ENCODE measurements at regions not wholly inside any gene's neighbourhood (a gene's known extent, or its start where the extent isn't known, plus 50 kb on each side); places are given as distances from the start of the nearest gene placed in this dataset.
"Not testable (repeated sequence)": the region's sequence is repeated elsewhere in the genome, so short reads cannot be mapped to it uniquely, and the experiment has no call there.

DNA sequence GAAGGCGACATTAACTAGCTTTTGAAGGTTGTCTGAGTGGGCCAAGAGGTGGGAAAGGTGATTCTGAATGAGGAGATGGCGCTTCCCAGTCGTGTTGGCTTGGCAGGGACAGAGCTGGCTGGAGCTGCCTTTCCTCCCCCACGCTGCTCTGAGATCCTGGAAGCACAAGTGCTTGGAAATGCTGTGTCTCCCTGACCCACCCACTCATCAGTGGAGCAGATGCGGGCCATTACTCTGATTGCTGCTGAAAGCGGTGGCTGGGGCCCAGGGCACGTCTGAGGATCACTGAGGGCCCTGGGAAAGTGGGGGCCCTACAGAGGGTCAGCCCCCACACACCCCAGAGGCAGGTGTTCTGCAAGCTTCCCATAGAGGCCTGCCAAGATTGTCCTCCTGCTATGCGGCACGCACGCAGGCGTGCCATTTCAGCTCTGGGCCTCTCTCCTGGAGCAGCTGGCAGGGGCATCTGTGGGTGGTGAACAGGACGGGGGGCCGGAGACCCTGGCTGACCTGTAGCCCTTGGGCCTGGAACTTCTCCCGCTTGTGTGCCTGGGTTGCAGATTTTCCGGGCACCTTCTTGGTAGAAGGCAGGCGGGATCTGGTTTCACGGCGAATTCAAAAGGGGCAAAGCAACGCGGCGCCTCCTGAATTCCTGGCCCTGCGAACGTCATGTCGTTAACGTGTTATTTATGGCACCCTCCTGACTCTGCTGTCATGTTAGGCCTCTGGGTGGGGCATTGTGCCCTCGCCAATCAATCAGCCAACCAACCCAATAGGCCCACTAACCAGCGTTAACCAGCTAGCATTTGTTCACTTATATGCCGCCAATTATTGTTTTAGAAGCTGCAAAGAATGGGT is 133.8 kb upstream of the TBX3 start:
- DNase-seq (ENCODE audit: low spot score): no peak

DNA sequence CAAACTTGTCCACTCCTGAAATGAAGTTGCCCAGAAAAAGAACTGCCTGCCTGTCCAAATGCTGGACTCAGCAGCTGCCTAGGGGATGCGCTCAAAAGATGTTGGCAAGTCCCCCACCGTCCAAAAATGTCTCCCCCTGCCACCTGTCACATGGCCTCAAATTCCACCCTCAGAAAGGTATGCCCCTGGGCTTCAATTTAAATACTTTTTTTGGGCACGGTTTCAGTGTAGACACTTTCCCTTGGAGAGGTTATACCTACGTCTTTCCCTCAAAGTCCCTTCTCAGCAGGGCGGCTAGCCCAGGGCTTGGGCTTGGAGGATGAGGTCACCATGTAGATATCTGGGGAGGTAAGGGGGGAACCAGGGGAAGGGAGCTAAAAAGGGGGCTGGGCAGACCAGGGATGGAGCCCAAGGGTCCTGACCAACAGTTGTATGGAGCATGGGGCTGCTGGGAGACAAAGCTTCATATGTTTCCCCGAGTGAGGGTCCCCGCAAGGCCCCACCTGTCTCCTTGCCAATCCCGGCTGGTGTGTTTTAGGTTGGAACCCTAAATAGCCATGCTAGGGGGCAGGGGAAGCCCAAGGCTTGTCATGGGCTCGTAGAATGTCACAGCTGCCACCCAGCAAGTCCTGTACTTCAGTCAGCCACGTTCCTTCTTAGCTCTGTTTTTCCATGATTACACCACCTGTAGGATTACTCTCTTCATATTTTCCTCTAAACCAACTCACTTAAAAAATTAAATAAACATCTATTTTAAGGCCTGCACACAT is 131.2 kb upstream of the TBX3 start:
- no peak for DNase-seq (ENCODE audit: low spot score)

DNA sequence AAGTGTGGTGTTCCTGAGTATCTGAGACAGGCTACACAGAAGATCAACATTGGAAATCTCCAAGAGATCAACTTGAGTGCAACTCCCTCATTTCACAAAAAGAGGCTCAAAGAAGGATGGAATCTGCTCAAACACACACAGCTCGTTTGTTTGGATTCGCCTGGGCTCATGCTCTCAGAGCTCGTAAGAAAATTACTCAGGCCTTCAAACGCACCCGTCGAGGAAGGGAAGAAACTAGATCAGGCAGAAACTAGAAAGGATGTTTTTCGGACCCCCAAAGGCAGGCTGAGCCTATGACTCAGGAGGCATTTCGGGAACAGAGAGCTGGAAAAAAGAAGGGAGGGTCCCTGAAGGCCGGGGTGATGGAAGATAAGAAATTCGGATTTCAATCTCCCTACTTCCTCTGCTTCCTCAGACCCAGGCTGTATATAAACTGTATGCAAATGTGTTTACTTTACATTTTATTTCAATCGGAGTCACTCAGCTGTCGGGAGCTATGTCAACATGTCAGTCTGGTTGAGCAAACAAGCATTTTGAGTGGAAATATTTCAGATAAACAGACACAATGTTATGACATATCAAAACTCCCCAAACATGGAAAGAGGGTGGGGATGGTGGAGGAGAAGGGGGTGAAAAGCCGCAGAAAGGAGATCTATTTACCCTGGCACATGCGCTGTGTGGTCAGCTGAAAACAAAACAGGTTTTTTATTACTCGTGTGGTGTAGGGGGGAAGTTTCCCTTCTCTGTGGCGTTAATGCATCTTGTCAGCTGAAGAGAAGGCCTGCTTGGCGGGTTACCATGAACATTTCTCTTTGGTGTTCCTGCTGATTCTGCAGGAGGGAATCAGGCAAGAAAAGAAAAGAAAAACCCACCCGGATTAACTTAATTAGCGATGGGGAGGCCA is 129.1 kb upstream of the TBX3 start:
- no peak for DNase-seq (ENCODE audit: low spot score)

DNA sequence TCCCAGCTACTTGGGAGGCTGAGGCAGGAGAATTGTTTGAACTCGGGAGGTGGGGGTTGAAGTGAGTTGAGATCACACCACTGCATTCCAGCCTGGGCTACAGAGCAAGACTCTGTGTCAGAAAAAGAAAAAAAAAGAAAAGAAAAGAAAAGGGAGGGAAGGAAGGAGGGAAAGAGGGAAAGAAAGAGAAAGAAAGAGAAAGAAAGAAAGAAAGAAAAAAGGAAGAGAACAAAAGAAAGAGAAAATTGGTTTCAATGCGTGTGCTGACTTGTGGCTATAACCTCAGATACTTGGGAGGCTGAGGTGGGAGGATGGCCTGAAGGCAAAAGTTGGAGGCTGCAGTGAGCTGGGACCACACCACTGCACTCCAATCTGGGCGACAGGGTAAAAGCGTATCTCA is 128.4 kb upstream of the TBX3 start:
- no peak for DNase-seq (ENCODE audit: low spot score)

DNA sequence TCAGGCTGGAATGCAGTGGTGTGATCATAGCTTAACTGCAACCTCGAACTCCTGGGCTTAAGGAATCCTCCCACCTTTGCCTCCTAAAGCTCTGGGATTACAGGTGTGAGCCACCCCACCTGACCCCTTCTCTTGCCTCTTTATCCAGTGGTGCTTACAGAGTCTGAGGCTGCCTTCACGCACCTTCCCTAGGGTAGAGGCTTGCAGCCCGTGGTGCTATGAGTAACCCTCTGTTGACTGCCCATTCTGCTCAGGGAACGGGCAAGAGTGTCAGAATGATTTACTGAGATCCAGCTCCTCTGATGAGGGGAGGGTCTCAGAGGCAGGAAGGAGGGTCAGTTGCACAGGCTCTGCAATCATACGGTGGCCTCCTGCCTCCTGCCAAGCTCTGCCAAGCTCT is 125.1 kb upstream of the TBX3 start:
- DNase-seq (ENCODE audit: low spot score): no peak

DNA sequence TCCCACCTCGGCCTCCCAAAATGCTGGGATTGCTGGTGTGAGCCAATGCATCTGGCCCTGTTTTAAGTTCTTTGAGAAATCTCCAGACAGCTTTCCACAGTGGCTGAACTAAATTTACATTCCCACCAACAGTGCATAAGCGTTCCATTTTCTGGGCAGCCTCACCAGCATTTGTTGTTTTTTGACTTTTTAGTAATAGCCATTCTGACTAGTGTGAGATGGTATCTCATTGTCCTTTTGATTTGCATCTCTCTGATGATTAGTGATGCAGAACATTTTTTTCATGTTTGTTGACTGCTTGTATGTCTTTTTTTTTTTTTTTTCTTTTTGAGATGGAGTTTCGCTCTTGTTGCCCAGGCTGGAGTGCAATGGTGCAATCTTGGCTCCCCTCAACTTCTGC is 117.4 kb upstream of the TBX3 start:
- DNase-seq (ENCODE audit: low spot score): not testable (repeated sequence)

DNA sequence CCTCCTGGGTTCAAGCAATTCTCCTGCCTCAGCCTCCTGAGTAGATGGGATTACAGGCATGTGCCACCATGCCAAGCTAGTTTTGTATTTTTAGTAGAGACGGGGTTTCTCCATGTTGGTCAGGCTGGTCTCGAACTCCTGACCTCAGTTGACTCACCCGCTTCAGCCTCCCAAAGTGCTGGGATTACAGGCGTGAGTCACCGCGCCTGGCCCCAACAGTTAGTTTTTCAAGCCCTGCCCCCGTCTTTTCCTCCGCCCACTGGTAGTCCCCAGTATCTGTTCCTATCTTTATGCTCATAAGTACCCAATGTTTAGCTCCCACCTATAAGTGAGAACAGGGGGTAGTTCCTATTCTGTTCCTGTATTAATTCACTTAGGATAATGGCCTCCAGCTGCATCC is 116.6 kb upstream of the TBX3 start:
- not testable (repeated sequence) for DNase-seq (ENCODE audit: low spot score)

DNA sequence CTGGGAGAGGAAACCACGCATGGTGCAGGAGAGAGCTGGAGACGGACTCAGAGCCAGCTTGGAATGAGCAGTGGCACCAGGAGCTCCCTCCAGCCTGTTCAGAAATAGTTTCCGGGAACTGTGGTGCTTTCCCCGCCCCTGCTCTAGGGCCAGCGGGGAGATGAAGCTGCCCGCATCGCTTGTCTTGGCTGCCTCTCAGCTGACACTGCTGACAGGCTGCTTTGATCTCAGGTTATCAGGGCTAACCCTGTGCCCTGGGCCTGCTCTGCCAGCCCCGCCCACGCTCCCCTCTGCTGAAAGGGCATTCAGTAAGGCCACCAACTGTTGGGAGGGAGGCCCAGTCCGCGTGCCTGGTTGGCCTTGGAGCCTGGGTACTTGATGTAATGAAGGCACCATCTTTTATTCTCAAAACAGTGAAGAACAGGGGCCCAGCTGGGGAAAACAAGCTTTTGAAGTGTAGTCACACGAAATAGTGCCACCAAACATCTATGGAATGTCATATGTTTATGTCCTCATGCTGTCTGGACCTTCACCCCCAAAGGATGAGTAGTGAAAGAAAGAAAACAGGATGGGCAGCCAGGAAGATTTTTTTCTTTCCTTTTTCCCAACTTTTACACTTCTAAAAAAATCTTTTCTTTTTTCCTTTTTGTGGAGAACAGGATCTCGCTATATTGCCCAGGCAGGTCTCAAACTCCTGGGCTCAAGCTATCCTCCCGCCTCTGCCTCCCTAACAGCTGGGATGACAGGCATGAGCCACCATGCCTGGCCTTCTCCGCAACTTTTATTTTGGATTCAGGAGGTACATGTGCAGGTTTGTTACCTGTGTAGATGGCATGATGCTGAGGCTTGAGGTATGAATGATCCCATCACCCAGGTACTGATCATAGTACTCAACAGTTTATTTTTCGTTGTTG is 115.9 kb upstream of the TBX3 start:
- no peak for DNase-seq (ENCODE audit: low spot score)

DNA sequence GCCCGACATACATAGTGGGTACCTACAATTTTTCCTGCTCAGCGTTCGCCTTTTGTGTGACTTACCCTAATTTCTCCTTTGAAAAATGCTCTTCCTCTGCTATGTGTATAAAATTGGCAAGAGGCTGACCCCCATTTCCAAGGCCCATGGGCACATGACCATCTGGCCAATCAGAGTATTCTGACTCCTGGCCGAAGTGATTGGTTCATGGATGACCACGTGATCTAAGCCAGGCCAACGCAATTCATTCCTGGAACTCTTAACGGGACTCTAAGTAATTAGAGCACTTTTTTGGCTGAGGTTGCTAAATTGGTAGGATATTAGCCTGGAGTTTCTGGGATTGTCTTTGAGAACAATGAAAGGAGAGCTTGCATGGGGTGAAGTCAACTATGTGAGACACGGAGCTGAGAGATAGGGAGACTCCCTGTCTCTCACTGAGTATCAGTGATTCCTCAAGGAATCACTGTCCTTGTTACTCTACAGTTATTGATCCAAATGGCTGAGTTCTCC is 110.1 kb upstream of the TBX3 start:
- DNase-seq (ENCODE audit: low spot score): no peak

DNA sequence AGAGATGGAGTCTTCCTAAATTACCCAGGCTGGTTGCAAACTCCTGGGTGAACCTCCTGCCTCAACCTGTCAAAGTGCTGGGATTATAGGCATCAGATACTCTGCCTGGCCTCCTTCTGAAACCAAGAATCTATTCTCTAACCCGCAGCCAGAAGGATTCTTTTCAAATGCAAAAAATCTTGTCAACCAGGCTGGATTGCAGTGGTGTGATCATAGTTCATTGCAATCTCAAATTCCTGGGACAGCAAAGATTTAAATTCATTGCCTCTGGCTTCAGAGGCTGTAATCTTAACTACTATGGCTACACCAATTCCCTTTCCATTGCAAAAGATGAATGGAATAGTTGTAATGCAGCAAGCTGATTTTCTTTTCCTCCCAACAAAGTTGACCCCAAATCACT is 106.3 kb upstream of the TBX3 start:
- no peak for DNase-seq (ENCODE audit: low spot score)

DNA sequence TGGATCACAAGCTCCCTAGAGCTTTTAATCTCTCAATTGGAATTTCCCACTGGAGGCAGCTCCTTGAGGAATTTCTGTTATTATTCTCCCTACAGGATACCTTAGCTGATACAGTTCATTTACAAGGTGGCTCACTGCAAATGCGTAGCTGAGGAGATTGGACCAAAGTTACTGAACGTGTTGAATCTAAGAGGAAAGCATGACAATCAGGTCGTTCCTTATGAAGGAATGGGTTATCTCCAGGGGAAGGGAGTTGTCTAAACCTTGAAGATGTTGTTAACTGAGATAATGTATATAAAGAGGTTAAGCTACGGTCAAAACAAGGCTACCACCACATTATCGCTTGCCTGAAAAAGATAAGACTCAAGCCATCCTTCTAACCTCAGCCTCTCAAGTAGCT is 105.8 kb upstream of the TBX3 start:
- DNase-seq (ENCODE audit: low spot score): no peak

DNA sequence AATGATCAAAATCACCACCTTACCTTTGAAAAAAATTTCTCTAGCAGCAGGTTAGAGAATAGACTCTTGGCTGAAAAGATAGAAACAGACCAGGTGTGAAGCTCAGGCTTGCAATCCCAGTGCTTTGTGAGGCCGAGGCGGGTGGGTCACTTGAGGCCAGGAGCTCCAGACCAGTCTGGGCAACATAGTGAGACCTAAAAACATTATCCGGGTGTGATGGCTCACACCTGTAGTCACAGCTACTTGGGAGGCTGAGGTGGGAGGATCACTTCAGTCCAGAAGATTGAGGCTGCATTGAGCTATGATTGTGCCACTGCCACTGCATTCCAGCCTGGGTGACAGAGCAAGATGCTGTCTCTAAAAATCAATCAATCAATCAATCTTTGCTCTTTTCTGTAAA is 105.3 kb upstream of the TBX3 start:
- no peak for DNase-seq (ENCODE audit: low spot score)

DNA sequence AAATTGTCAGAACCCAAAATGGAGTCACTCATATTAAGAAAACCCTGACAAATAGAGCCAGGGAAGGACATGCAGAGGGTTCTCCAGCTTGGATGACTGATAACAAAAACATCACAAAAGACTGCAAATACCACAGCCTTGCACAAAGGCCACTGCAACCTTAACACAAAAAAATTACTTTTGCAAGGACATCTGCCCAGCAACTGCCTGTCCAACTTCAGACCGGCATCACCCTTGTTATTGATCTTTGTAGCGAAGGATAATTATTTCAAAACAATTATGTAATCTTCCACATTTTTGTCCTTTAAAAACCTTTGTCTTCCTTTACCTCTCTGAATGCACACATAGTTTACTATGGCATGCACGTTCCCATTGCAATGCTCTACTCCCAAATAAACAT is 100.6 kb upstream of the TBX3 start:
- DNase-seq (ENCODE audit: low spot score): no peak

DNA sequence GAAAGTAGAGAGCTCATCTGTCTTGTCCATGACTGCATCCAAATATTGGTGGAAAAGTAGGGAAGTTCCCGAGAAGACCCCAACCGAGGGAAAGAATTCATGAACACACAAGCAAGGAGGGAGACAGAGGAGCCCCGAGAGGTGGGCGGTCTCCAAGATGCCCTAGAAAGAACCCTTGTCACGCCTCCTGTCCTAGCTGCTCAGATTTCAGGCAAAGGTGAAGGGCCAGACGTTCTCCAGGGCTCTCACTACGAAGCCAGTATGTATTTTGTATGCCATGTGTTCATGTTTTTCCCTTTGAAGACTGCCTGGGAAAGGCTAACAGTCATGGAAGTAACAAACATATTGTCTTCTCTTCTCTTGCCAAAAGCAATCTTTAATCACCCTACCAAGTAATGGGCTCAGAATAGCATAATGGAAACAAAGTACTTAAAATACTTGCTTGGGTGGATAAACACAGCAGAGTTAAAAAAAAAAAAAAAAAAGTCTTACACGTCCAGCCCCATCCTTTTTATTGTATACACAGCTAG is 99.2 kb upstream of the TBX3 start:
- DNase-seq (ENCODE audit: low spot score): no peak

DNA sequence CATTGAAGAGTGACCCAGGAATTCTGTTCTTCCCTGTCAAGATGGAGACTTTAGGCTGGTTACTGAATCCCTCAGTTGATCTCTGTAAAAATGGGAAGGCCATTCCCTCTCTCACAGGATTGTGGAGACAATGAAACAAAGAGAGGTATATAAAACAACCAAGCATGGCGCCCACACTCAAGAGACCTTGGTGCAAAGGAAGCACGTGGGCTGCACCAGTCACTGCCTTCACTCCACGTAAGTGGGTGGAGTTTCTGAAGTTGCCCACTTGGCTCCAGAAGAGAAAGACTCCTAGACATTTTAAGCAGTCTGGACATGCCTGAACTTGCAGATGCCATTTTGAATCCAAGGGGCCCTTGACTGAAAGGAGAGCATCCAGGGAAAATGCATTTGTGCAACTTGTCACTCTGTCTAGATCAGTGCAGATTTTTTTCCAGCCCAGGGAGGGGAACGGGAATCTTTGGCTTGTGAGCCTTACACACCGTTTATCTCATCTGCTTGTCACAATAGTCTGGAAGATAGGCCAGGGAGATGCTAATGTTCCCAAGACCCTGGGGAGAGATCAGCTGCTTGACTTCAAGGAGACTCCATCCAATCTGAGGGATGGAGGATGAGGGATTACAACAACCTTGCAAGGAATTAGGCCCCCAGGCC is 96.9 kb upstream of the TBX3 start:
- DNase-seq (ENCODE audit: low spot score): no peak

DNA sequence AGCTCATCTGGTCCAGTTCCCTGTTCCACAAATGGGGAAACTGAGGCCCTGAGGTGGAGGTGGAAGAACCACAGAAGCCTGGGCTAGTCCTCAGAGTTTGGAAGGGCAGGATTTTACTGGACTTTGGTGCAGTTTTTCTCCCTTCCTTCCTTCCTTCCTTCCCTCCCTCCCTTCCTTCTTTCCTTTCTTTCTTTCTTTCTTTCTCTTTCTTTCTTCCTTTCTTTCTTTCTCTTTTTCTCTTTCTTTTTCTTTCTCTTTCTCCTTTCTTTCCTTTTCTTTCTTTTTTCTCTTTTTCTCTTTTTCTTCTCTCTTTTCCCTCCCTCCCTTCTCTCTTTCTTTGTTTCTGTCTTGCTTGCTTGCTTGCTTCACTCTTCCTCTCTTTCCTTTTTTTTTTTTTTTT is 95.7 kb upstream of the TBX3 start:
- DNase-seq (ENCODE audit: low spot score): no peak

DNA sequence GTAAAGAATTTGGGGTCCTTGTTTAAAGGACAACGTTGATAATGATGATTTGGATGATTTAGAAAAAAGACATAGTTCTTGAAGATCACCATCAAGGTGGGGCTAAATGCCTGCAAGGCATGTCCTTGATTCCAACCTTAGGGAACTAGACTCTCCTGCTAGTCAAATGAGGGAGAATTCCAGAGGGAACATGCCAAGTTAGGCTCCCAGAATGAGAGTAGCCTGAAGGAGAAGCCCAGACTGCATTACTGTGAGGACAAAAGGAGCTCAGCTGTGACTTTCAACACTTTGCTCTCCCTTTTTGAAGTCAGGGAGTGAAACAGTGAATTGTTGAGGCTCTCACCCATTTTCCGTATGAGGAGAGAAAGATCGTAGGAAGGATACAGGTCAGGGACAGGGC is 95.2 kb upstream of the TBX3 start:
- DNase-seq (ENCODE audit: low spot score): no peak

DNA sequence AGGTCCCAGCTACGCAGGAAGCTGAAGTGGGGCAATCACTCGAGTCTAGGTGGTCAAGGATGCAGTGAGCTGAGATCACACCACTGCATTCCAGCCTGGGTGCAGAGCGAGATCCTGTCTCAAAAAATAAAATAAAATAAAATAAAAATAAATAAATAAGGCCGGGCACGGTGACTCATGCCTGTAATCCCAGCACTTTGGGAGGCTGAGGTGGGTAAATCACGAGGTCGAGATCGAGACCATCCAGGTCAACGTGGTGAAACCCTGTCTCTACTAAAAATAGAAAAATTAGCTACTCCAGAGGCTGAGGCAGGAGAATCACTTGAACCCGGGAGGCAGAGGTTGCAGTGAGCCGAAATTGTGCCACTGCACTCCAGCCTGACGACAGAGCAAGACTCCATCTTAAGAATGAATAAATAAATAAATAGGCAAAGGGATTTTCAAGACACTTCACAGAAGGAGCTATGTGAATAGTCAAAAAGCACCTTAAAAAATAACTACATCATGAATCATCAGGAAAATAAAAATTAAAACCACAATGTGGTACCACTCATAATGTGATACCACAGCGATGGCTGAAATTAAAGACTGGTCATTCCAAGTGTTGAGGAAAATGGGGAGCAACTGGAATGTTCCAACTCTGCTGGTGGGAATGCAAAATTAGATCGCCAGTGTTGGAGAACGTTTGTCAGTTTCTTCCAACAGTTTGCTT is 92.9 kb upstream of the TBX3 start:
- no peak for DNase-seq (ENCODE audit: low spot score)

DNA sequence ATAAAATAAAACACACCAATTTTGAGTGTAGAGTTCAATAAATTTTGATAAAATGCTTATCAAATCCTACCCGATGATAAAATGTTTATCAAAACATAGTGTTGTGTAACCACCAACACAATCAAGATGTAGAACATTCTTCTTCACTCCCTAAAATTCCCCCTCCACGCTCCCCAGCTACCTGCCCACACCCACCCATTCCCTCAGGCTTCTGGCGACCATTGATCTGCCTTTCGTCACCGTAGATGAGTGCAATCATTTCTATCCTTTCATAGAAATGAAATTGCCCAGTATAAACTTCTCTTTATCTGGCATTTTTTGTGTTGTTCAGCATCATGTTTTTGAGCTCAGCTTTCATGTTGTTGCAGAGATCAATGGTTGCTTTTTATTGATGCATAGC is 90.7 kb upstream of the TBX3 start:
- DNase-seq (ENCODE audit: low spot score): no peak

DNA sequence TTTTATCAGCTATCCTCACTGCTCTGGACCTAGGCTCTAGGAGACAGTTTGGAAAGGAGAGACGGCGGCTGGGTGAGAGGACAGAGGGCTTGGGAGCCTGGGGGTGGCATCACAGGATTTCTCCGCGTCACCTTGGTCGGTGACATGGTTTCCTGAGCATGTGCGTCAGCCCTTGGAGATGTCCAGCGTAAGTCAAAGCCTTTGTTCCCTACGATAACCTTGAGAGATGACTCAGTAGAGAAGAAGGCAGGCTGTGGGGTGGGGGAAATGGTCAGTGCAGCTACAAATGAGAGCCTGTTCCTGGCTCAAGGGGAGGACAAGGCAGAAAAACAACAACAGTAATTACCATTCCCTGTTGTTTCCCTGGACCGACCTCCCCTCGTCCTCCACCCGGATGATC is 90.2 kb upstream of the TBX3 start:
- DNase-seq (ENCODE audit: low spot score): no peak

Measured in putamen (tissue), 1 donor.